Cardiac fibroblast (primary cell): ENCODE measurements at regions not wholly inside any gene's neighbourhood (a gene's known extent, or its start where the extent isn't known, plus 50 kb on each side); places are given as distances from the start of the nearest gene placed in this dataset.
A peak's percentile ranks its signal among the peaks of the same experiment; 100 is the strongest.

Experiments used
- DNase-seq, 2 donors: peaks; one replicate each; pipeline versions ENCODE4 v3.0.0 to v3.0.0-alpha.2; 2010; ENCODE audit warnings: low read depth in 2 of 2
- H3K4me3 ChIP-seq, 2 donors: replicated peaks in 1 of 2; 1 replicate in 1 of 2; 2 replicates in 1 of 2; pipeline ENCODE4 v1.5.1; 2011; ENCODE audit warnings: low read depth in 2 of 2, low read length in 2 of 2, mild to moderate bottlenecking in 2 of 2, moderate library complexity in 1 of 2
- TF ChIP-seq, protein P1 (sequence below): IDR thresholded peaks from one replicate; pipeline ENCODE4 v1.5.1; 2011; ENCODE audit warnings: low read depth, mild to moderate bottlenecking, low read length, inconsistent platforms

DNA sequence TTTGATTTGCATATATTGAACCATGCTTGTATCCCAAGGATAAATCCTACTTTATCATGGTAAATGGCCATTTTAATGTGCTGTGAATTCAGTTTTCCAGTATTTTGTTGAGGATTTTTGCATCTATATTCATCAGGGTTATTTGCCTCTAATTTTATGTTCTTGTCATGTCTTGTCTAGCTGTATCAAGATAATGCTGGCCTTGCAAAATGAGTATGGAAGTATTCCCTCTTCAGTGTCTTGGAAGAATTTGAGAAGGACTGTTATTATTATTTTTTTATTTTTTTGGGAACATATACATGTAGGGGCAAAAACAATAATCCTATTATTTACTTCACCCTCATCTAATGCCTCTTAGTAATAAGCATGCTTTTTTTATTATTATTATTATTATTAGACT, 398.0 kb upstream of the KCNH7 start:
- H3K4me3 ChIP-seq: no peak overlapping the region
- DNase-seq: no peak
- TF ChIP-seq, protein P1, sequence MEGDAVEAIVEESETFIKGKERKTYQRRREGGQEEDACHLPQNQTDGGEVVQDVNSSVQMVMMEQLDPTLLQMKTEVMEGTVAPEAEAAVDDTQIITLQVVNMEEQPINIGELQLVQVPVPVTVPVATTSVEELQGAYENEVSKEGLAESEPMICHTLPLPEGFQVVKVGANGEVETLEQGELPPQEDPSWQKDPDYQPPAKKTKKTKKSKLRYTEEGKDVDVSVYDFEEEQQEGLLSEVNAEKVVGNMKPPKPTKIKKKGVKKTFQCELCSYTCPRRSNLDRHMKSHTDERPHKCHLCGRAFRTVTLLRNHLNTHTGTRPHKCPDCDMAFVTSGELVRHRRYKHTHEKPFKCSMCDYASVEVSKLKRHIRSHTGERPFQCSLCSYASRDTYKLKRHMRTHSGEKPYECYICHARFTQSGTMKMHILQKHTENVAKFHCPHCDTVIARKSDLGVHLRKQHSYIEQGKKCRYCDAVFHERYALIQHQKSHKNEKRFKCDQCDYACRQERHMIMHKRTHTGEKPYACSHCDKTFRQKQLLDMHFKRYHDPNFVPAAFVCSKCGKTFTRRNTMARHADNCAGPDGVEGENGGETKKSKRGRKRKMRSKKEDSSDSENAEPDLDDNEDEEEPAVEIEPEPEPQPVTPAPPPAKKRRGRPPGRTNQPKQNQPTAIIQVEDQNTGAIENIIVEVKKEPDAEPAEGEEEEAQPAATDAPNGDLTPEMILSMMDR: no peak

DNA sequence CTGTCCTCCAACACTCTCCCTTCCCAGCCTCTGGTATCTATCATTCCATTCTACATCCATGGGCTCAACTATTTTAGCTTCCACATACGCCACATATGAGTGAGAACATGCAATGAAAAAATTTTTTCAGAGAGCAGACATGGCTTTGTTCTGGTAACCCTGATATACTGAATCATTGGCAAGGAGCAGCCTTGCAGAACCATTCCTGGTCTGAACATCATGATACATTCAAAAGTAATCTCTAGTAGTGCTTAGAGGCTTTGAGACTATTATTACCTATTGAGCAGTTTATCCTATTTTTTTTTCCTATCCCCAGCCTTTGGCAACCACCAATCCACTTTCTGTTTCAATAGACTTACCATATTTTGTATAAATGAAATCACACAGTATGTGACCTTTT, 393.1 kb upstream of the KCNH7 start:
- TF ChIP-seq, protein P1: no peak
- no peak overlapping the region for H3K4me3 ChIP-seq
- DNase-seq: no peak

DNA sequence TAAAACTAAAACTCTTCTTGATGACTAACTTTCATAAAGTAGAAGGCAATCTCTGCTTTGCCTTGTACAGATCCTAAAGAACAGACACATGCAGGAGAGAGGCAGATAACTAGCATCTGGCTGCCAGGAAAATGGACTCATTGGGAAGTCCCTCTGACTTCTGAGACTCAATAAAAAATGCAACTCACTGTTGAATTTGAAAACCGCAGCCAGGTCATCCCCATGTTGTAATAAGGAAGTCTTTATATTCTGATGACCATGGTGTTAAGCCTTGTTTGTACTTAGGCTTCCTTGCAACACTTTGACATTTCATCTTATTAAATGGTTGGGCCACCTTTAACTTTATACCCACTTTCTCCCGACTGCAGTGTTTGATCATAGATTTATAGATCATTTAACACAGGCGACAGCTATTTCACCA, 375.1 kb upstream of the KCNH7 start:
- peak; percentile 34 to 79 for DNase-seq

DNA sequence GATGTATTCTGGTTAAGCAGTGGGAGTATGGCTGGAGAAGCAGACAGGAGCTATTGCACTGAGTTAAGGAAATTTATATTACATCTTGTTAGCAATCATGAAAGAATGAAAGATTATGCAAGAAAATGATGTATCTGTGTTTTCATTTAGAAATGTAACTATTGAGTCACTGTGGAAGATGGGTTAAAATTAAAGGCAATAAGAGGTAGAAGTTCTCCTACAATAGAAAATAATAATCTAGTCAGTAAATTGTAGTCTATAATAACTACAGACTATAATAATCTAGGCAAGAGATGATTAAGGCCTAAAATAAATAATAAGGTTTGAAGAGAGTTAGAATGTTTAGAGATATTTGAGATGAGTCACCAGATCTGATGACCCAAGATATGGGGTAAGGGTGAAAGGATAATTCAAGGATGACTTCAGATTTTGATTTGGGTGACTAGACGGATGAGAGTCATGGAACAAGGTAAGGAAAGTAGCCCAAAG, 371.9 kb upstream of the KCNH7 start:
- peak; percentile 22 to 83 for DNase-seq
- H3K4me3 ChIP-seq: no peak overlapping the region
- TF ChIP-seq, protein P1: no peak

More for the DNA sequence above, 375.1 kb upstream of the KCNH7 start:
- H3K4me3 ChIP-seq: no peak overlapping the region
- TF ChIP-seq, protein P1: no peak

DNA sequence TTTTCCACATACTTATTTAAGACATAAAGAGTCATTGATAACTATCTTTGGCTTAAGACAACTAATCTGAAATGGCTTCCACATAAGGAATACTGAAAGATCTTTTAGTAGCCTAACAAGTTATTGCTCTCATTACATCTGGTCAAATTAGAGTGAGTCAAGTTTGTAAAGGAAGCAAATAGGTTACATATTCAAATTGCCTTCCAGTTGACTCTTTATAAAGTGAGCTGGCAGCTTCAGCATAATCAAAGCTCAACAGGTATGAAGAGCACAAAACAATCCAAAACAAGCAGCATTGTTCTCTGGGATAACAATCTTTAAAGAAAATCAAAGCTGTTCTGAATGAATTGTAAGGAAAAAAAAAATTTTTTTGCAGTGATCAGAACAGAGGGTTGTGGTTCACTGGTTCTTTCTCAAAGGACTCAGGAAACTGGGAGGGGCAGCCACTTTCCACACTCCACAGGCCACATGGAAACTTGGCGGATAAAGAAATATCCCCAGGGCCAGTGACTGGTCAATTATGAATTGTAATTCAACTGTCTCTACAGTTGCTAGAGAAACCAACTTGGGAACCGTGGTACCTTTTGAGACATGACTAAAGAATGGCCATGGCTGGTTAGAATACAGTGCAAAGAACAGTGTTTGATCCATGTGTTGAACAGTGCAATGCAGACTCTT, 369.3 kb upstream of the KCNH7 start:
- TF ChIP-seq, protein P1: no peak
- peak in 1 of 2 donors; percentile 7 for DNase-seq
- no peak overlapping the region for H3K4me3 ChIP-seq

DNA sequence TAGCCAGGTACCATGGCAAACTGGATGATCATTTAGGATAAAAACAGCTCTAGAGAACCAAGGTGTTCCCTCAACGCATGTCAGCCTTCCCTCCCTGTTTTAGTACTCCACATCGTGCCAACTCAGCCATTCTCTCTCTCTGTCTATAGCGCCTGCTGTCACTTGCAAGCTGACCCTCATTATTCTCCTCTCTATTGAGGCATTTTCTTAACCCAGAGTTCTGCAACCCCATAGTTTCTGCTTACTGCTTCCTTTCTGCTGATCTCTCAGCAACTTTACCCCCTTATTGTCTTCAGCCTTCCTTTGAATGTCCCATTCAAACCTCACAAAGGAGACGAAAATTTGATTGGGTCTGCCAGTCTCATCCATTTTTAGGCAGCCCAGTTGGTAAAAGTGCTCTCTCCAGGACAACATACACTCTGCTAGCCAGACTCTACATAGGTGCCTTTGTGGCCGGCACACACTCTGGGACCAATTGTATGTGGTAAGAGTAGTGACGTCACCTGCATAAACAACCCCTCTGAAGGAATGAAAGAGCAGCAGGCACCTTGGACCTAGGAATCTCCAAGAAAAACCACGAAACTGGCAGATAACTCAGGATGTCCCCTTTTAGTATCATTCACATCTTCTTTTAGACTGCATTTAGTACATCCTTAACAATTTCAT, 367.2 kb upstream of the KCNH7 start:
- DNase-seq: no peak
- H3K4me3 ChIP-seq: no peak overlapping the region
- TF ChIP-seq, protein P1: no peak
